Gastroesophageal sphincter (tissue), 3 donors: ENCODE measurements at regions not wholly inside any gene's neighbourhood (a gene's known extent, or its start where the extent isn't known, plus 50 kb on each side); places are given as distances from the start of the nearest gene placed in this dataset.

ENCODE experiments used
- EP300 ChIP-seq: sonication (generic); formaldehyde crosslinking; IDR thresholded peaks from one replicate; pipeline ENCODE4 v1.6.1; 2017; ENCODE audit warnings: antibody characterized with exemption, mild to moderate bottlenecking
- POLR2A ChIP-seq, 2 donors: fragments of 450-650 bp; IDR thresholded peaks; one replicate each; pipeline ENCODE4 v1.6.1; 2017; ENCODE audit warnings: antibody characterized with exemption in 2 of 2, mild to moderate bottlenecking in 2 of 2, moderate library complexity in 1 of 2
- POLR2AphosphoS5 ChIP-seq: sonication (generic); formaldehyde crosslinking; IDR thresholded peaks from one replicate; pipeline ENCODE4 v1.6.1; 2017; ENCODE audit warnings: antibody characterized with exemption
- TF ChIP-seq, protein P1 (sequence below), 4 experiments: fragments of 200-600 bp in 2 of 4; fragments of 450-650 bp in 2 of 4; sonication (generic) in 1 of 4; IDR thresholded peaks; one replicate each; pipeline ENCODE4 v1.5.1; 2017 to 2019; ENCODE audit warnings: antibody characterized with exemption in 4 of 4, mild to moderate bottlenecking in 2 of 4, moderate library complexity in 2 of 4

DNA sequence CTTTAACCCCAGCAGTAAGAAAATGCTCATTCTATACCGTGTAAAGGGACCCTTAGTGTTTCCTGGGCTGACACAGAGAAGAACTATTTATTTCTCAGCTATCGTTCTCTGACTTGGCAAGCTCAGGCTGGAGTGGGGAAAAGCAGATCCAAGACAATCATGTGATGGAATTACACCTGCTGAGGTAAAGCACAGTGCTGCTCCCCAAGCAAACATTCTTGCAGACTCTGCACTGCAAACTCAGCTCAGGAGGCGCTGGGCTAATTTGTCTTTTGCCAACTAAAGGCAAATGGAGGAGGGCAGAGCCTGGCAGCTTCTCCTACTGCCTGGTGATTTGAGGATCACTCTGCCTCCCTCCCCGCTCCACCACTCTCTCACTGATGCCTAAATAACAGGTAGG, 57.8 kb upstream of the FUT8 start:
- TF ChIP-seq POLR2A (IDR thresholded peaks at IDR 0.05) (no peak), POLR2AphosphoS5 (no peak), EP300 (no peak)
- TF ChIP-seq, protein P1, sequence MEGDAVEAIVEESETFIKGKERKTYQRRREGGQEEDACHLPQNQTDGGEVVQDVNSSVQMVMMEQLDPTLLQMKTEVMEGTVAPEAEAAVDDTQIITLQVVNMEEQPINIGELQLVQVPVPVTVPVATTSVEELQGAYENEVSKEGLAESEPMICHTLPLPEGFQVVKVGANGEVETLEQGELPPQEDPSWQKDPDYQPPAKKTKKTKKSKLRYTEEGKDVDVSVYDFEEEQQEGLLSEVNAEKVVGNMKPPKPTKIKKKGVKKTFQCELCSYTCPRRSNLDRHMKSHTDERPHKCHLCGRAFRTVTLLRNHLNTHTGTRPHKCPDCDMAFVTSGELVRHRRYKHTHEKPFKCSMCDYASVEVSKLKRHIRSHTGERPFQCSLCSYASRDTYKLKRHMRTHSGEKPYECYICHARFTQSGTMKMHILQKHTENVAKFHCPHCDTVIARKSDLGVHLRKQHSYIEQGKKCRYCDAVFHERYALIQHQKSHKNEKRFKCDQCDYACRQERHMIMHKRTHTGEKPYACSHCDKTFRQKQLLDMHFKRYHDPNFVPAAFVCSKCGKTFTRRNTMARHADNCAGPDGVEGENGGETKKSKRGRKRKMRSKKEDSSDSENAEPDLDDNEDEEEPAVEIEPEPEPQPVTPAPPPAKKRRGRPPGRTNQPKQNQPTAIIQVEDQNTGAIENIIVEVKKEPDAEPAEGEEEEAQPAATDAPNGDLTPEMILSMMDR (IDR thresholded peaks at IDR 0.05): no peak
